ENCODE measurements at regions not wholly inside any gene's neighbourhood (a gene's known extent, or its start where the extent isn't known, plus 50 kb on each side); places are given as distances from the start of the nearest gene placed in this dataset.

- intact Hi-C loops (cut with micrococcal nuclease; ENCODE audit: unreplicated experiment): no loop called here
- no peak overlapping the region for H3K27ac Mint-ChIP-seq (ENCODE audit: unreplicated experiment)
Observed at GRCh38 chr9:73020877-73021276, 68.0 kb upstream of the ALDH1A1 start.

GRCh38 chr9:73014011-73014410 is 61.2 kb upstream of the ALDH1A1 start:
- no peaks in the 10 kb centered on the region for H3K4me1 Mint-ChIP-seq (ENCODE audit: low read depth, unreplicated experiment)
- H3K27ac Mint-ChIP-seq (ENCODE audit: unreplicated experiment): no peak overlapping the region
- CTCF ChIA-PET: no interaction called here
- no peaks in the 10 kb centered on the region for H3K27me3 Mint-ChIP-seq (ENCODE audit: insufficient read depth, unreplicated experiment)
- intact Hi-C loops (cut with micrococcal nuclease; ENCODE audit: unreplicated experiment): no loop called here
- H3K4me3 Mint-ChIP-seq (ENCODE audit: unreplicated experiment): no peak overlapping the region
- no peaks in the 10 kb centered on the region for H3K36me3 ChIP-seq (ENCODE audit: control insufficient read depth, insufficient read depth, low read length)
- H3K27me3 ChIP-seq (replicated peaks; ENCODE audit: control insufficient read depth, insufficient read depth, low read length): no peaks in the 10 kb centered on the region
- TF ChIP-seq CTCF (IDR thresholded peaks at IDR 0.05; ENCODE audit: insufficient read depth in 1 of 2, low read depth in 1 of 2, low read length in 1 of 2, severe bottlenecking in 1 of 2, unreplicated experiment in 1 of 2): no peak
- H3K9me3 ChIP-seq: no peaks in the 10 kb centered on the region
- no peaks in the 10 kb centered on the region for H3K36me3 Mint-ChIP-seq (ENCODE audit: insufficient read depth, unreplicated experiment)
- POLR2A ChIA-PET: no interaction called here
- H3K4me1 ChIP-seq: no peaks in the 10 kb centered on the region
- H3K9me3 Mint-ChIP-seq (ENCODE audit: unreplicated experiment): no peaks in the 10 kb centered on the region
- no TSS peak for BruUV-seq (replicated peaks)
- H3K4me3 ChIP-seq (ENCODE audit: low read depth, low read length): no peak overlapping the region
- DNase-seq: no peak

More at GRCh38 chr9:73020877-73021276, 68.0 kb upstream of the ALDH1A1 start:
- H3K27me3 ChIP-seq (replicated peaks; ENCODE audit: control insufficient read depth, insufficient read depth, low read length): no peaks in the 10 kb centered on the region
- TF ChIP-seq CTCF (IDR thresholded peaks at IDR 0.05; ENCODE audit: insufficient read depth in 1 of 2, low read depth in 1 of 2, low read length in 1 of 2, severe bottlenecking in 1 of 2, unreplicated experiment in 1 of 2): no peak
- no peak overlapping the region for H3K4me3 ChIP-seq (ENCODE audit: low read depth, low read length)
- H3K36me3 Mint-ChIP-seq (ENCODE audit: insufficient read depth, unreplicated experiment): no peaks in the 10 kb centered on the region
- H3K9me3 ChIP-seq: no peaks in the 10 kb centered on the region
- BruUV-seq (replicated peaks): no TSS peak
- no peaks in the 10 kb centered on the region for H3K27me3 Mint-ChIP-seq (ENCODE audit: insufficient read depth, unreplicated experiment)
- H3K4me1 Mint-ChIP-seq (ENCODE audit: low read depth, unreplicated experiment): no peaks in the 10 kb centered on the region
- ChIA-PET POLR2A (no interaction called here), CTCF (no interaction called here)
- H3K4me1 ChIP-seq: no peaks in the 10 kb centered on the region
- no peak overlapping the region for H3K4me3 Mint-ChIP-seq (ENCODE audit: unreplicated experiment)
- no peaks in the 10 kb centered on the region for H3K36me3 ChIP-seq (ENCODE audit: control insufficient read depth, insufficient read depth, low read length)
- DNase-seq: no peak
- H3K9me3 Mint-ChIP-seq (ENCODE audit: unreplicated experiment): no peaks in the 10 kb centered on the region

GRCh38 chr9:73011956-73012355 is 59.1 kb upstream of the ALDH1A1 start:
- H3K9me3 ChIP-seq: no peaks in the 10 kb centered on the region
- Mint-ChIP-seq H3K27me3 (ENCODE audit: insufficient read depth, unreplicated experiment) (no peaks in the 10 kb centered on the region), H3K36me3 (ENCODE audit: insufficient read depth, unreplicated experiment) (no peaks in the 10 kb centered on the region), H3K9me3 (ENCODE audit: unreplicated experiment) (no peaks in the 10 kb centered on the region), H3K4me1 (ENCODE audit: low read depth, unreplicated experiment) (no peaks in the 10 kb centered on the region), H3K27ac (ENCODE audit: unreplicated experiment) (no peak overlapping the region), H3K4me3 (ENCODE audit: unreplicated experiment) (no peak overlapping the region)
- BruUV-seq (replicated peaks): no TSS peak
- CTCF ChIA-PET: no interaction called here
- no peak for TF ChIP-seq CTCF (IDR thresholded peaks at IDR 0.05; ENCODE audit: insufficient read depth in 1 of 2, low read depth in 1 of 2, low read length in 1 of 2, severe bottlenecking in 1 of 2, unreplicated experiment in 1 of 2)
- no peak overlapping the region for H3K4me3 ChIP-seq (ENCODE audit: low read depth, low read length)
- no peaks in the 10 kb centered on the region for H3K4me1 ChIP-seq
- intact Hi-C loops (cut with micrococcal nuclease; ENCODE audit: unreplicated experiment): no loop called here
- H3K36me3 ChIP-seq (ENCODE audit: control insufficient read depth, insufficient read depth, low read length): no peaks in the 10 kb centered on the region
- POLR2A ChIA-PET: no interaction called here
- no peak for DNase-seq
- no peaks in the 10 kb centered on the region for H3K27me3 ChIP-seq (replicated peaks; ENCODE audit: control insufficient read depth, insufficient read depth, low read length)

Data from Caco-2 (cell line).